Type B pancreatic cell (in vitro differentiated cells): ENCODE measurements at regions not wholly inside any gene's neighbourhood (a gene's known extent, or its start where the extent isn't known, plus 50 kb on each side); places are given as distances from the start of the nearest gene placed in this dataset.

Source experiments
- DNase-seq: peaks from one replicate; pipeline ENCODE4 v3.0.0; 2021; ENCODE audit warnings: mixed read lengths; ENCODE audit not compliant: unreplicated experiment; ENCODE audit errors: extremely low spot score
- H3K27ac Mint-ChIP-seq: 2 replicates; pipeline ENCODE4 v1.8.0; 2021; ENCODE audit warnings: mild to moderate bottlenecking, mixed read lengths
- H3K27me3 Mint-ChIP-seq: 2 replicates; pipeline ENCODE4 v1.8.0; 2021; ENCODE audit warnings: mixed read lengths
- H3K36me3 Mint-ChIP-seq: 2 replicates; pipeline ENCODE4 v1.8.0; 2021; ENCODE audit warnings: mixed read lengths
- H3K4me1 Mint-ChIP-seq: one replicate; pipeline ENCODE4 v1.8.0; 2021; ENCODE audit warnings: mixed read lengths; ENCODE audit not compliant: unreplicated experiment
- H3K4me3 Mint-ChIP-seq: 2 replicates; pipeline ENCODE4 v1.8.0; 2021; ENCODE audit warnings: mild to moderate bottlenecking, mixed read lengths
- H3K9me3 Mint-ChIP-seq: 2 replicates; pipeline ENCODE4 v1.8.0; 2021; ENCODE audit warnings: mixed read lengths
- CTCF ChIP-seq: fragments of 200-600 bp; sonication (generic); conservative IDR thresholded peaks from 2 replicates; pipeline ENCODE4 v1.5.0; 2021; ENCODE audit warnings: antibody characterized with exemption, mild to moderate bottlenecking

DNA sequence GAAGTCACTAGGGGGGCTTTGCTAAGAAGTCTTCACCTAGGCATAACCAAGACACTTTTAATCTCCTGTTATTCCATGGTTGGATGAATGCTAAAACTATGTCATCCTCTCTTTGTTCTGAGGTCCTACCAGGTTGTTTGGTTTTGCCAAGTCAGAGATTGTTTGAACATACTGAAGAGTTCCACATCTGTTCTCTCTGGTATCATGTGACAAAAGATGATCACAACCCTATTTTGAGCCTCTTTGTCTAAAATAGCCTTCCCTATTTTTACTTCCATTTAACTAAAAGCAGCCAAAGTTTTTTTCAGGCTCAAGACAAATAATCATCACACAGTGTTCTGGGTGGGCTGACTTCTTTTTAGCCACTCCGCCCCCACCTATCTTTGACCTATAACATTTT is 218.4 kb upstream of the LMCD1 start:
- no peak for DNase-seq
- Mint-ChIP-seq H3K4me3 (no peak overlapping the region), H3K27ac (no peak overlapping the region), H3K9me3 (no peaks in the 10 kb centered on the region), H3K4me1 (peaks cover 19% of the 10 kb centered on the region), H3K27me3 (no peaks in the 10 kb centered on the region), H3K36me3 (no peaks in the 10 kb centered on the region)
- no peak for TF ChIP-seq CTCF

DNA sequence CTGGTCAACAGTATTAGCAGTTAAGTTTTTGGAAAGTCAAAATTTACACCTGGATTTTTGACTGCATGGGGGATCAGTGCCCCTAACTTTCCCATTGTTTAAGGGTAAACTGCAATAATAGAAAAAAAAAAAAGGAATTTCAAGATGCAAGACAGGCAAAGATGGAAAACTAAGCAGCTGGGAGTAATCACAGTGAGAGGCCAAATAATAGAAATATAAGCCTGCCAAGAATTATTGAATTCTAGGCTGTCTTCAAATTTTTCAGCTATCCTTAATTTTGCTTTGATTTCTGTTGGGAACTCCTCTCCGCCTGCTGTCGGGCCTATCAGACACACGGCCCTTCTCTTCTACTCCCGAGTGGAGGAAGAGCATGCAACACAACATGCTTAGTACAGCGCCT is 215.5 kb upstream of the LMCD1 start:
- no peak for DNase-seq
- H3K27me3 Mint-ChIP-seq = peaks cover 2% of the 10 kb centered on the region
- H3K36me3 Mint-ChIP-seq = no peaks in the 10 kb centered on the region
- H3K27ac Mint-ChIP-seq = no peak overlapping the region
- H3K9me3 Mint-ChIP-seq = no peaks in the 10 kb centered on the region
- H3K4me1 Mint-ChIP-seq = peaks cover 7% of the 10 kb centered on the region
- TF ChIP-seq CTCF = no peak
- no peak overlapping the region for H3K4me3 Mint-ChIP-seq

DNA sequence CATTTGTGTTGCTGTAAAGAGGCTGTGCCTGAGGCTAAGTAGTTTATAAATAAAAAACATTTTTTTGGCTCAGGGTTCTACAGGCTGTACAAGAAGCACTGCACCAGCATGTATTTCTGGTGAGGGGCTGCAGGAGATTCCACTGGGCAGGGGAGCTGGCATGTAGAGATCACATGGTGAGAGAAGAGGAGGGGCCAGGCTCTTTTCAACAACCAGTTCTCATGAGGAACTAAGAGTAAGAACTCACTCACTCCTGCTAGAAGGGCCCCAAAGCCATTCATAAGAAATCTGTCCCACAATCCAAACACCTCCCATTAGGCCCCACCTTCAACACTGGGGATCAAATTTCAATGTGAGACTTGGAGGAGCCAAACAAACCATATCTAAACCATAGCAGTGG is 214.9 kb upstream of the LMCD1 start:
- Mint-ChIP-seq H3K9me3 (no peaks in the 10 kb centered on the region), H3K36me3 (no peaks in the 10 kb centered on the region), H3K27me3 (peaks cover 4% of the 10 kb centered on the region), H3K27ac (peak overlapping the region; percentile 22), H3K4me3 (no peak overlapping the region), H3K4me1 (peaks cover 7% of the 10 kb centered on the region)
- DNase-seq = no peak
- TF ChIP-seq CTCF = no peak

DNA sequence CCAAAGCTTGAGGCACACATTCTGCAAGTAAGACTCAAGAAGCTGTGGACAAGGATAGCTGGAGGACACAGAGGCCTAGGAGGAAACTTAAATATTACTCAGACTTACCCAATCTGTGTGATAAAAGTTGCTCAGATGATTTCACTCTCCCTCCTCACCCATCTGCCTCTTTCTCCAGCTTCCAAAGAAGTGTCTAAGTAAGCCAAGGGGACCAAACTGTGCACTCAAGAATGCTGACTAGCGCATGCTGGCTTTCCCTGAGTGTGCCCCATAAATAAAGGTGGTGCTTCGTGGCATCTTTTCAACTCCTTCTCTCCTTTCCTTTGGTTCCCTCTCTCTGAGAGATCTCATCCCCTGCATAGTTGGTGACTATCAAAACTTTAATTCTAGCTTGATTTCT is 211.0 kb upstream of the LMCD1 start:
- no peak overlapping the region for H3K27ac Mint-ChIP-seq
- no peaks in the 10 kb centered on the region for H3K36me3 Mint-ChIP-seq
- DNase-seq = no peak
- peaks cover 7% of the 10 kb centered on the region for H3K4me1 Mint-ChIP-seq
- no peak for TF ChIP-seq CTCF
- H3K27me3 Mint-ChIP-seq = peaks cover 10% of the 10 kb centered on the region
- no peaks in the 10 kb centered on the region for H3K9me3 Mint-ChIP-seq
- no peak overlapping the region for H3K4me3 Mint-ChIP-seq

DNA sequence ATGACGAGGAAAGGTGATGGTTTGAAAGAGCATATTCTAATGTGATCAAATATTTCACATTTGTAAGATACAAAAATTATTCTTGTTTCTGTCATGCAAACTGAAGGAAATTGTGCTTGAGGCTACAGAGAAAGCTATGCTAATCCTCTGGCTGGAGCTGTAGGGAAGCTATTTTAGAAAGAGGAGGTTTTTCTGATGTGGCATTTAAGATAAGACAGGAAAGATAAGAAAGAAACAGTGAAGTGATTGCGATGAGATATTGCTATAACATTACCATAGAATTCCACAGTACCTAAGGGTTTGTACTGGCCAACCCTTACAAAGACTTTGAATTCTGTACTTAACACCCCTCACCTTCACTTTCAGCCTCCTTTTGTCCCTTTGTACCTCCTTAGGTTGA is 205.2 kb upstream of the LMCD1 start:
- no peak for TF ChIP-seq CTCF
- H3K36me3 Mint-ChIP-seq = no peaks in the 10 kb centered on the region
- no peak for DNase-seq
- H3K9me3 Mint-ChIP-seq = no peaks in the 10 kb centered on the region
- peaks cover 5% of the 10 kb centered on the region for H3K4me1 Mint-ChIP-seq
- no peak overlapping the region for H3K27ac Mint-ChIP-seq
- peaks cover 6% of the 10 kb centered on the region for H3K27me3 Mint-ChIP-seq
- no peak overlapping the region for H3K4me3 Mint-ChIP-seq
